Endothelial cell of umbilical vein (primary cell): ENCODE measurements at regions not wholly inside any gene's neighbourhood (a gene's known extent, or its start where the extent isn't known, plus 50 kb on each side); places are given as distances from the start of the nearest gene placed in this dataset.

ENCODE experiments used
- EZH2 ChIP-seq: IDR thresholded peaks from 2 replicates; pipeline ENCODE4 v1.6.1; 2012; ENCODE audit warnings: borderline replicate concordance, low read depth, mild to moderate bottlenecking, moderate library complexity, low read length, inconsistent platforms; ENCODE audit not compliant: severe bottlenecking
- MAX ChIP-seq: IDR thresholded peaks from 2 replicates; pipeline ENCODE4 v1.6.1; 2011; ENCODE audit not compliant: insufficient read depth, insufficient read length
- POLR2A ChIP-seq: IDR thresholded peaks from 2 replicates; pipeline ENCODE4 v1.6.1; 2012; ENCODE audit warnings: low read depth, mild to moderate bottlenecking, control low read depth, low read length
- POLR2AphosphoS5 ChIP-seq: IDR thresholded peaks from 2 replicates; pipeline ENCODE4 v1.6.1; 2012; ENCODE audit warnings: low read depth, mild to moderate bottlenecking, control low read depth, low read length, moderate library complexity; ENCODE audit not compliant: insufficient read depth
- TF ChIP-seq, protein P1 (sequence below), 2 donors: IDR thresholded peaks; 1 replicate in 1 of 2; 2 replicates in 1 of 2; pipeline ENCODE4 v1.5.1; 2011; ENCODE audit warnings: low read length in 2 of 2, mild to moderate bottlenecking in 2 of 2, moderate library complexity in 2 of 2, control low read depth in 1 of 2, inconsistent platforms in 1 of 2, low read depth in 1 of 2; ENCODE audit not compliant: insufficient read depth in 1 of 2; ENCODE audit errors: extremely low read depth in 1 of 2

GRCh38 chr5:143921525-143922311 lies 109.8 kb downstream of the HMHB1 start:
- TF ChIP-seq, protein P1, sequence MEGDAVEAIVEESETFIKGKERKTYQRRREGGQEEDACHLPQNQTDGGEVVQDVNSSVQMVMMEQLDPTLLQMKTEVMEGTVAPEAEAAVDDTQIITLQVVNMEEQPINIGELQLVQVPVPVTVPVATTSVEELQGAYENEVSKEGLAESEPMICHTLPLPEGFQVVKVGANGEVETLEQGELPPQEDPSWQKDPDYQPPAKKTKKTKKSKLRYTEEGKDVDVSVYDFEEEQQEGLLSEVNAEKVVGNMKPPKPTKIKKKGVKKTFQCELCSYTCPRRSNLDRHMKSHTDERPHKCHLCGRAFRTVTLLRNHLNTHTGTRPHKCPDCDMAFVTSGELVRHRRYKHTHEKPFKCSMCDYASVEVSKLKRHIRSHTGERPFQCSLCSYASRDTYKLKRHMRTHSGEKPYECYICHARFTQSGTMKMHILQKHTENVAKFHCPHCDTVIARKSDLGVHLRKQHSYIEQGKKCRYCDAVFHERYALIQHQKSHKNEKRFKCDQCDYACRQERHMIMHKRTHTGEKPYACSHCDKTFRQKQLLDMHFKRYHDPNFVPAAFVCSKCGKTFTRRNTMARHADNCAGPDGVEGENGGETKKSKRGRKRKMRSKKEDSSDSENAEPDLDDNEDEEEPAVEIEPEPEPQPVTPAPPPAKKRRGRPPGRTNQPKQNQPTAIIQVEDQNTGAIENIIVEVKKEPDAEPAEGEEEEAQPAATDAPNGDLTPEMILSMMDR (IDR thresholded peaks at IDR 0.05; ENCODE audit: extremely low read depth in 1 of 2, insufficient read depth in 1 of 2, low read depth in 1 of 2, low read length in 2 of 2), result no peak
- no peak for TF ChIP-seq POLR2A
- no peak for TF ChIP-seq MAX
- TF ChIP-seq EZH2, result no peak
- TF ChIP-seq POLR2AphosphoS5, result no peak
